HUES64 (cell line): ENCODE measurements at regions not wholly inside any gene's neighbourhood (a gene's known extent, or its start where the extent isn't known, plus 50 kb on each side); places are given as distances from the start of the nearest gene placed in this dataset.

Source experiments
- H3K27ac ChIP-seq: 2 replicates; pipeline ENCODE4 v1.7.0; 2013; ENCODE audit warnings: low read depth, low read length, inconsistent platforms
- H3K27me3 ChIP-seq: 2 replicates; pipeline ENCODE4 v1.6.1; 2013; ENCODE audit warnings: mild to moderate bottlenecking, low read length; ENCODE audit not compliant: insufficient read depth
- H3K36me3 ChIP-seq: 2 replicates; pipeline ENCODE4 v1.6.1; 2013; ENCODE audit warnings: mild to moderate bottlenecking, low read length; ENCODE audit not compliant: insufficient read depth
- H3K4me1 ChIP-seq: 2 replicates; pipeline ENCODE4 v1.6.1; 2013; ENCODE audit warnings: mild to moderate bottlenecking, low read length, moderate library complexity; ENCODE audit not compliant: insufficient read depth
- H3K4me3 ChIP-seq: 2 replicates; pipeline ENCODE4 v1.5.1; 2013; ENCODE audit warnings: mild to moderate bottlenecking, low read length, moderate library complexity
- H3K9ac ChIP-seq: 2 replicates; pipeline ENCODE4 v1.6.1; 2013; ENCODE audit warnings: mild to moderate bottlenecking, low read depth, low read length
- H3K9me3 ChIP-seq: 2 replicates; pipeline ENCODE4 v1.6.1; 2013; ENCODE audit warnings: low read depth, low read length; ENCODE audit not compliant: insufficient read depth
- WGBS: fragments of 150-250, 120-280 bp; methylation state at CpG from one replicate; pipeline ENCODE4 v1.1.7; 2013; ENCODE audit warnings: missing lambda C conversion rate; 5-methylcytosine and 5-hydroxymethylcytosine counted together

DNA sequence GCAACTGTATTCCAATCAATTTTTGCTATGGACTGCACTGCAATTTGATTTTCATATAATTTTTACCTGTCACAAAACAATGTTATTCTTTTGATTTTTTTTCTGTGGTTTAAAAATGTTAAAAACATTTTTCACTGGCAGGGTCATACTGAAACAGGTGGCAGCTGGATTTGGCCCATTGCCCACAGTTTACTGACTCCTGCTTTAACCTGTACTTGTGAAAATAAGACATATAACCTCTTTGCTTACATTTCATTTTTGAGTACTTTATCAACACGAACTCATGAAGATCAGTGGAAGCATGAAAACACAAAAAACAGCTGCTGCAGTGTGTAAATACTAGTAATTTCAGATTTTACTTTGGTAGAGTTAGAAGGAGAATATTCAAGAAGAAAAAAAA, 313.1 kb downstream of the WDR72 start:
- no peaks in the 10 kb centered on the region for H3K9me3 ChIP-seq
- H3K4me1 ChIP-seq = peaks cover 16% of the 10 kb centered on the region
- 0% methylated on average over 1 of the region's 1 CpG for WGBS
- no peaks in the 10 kb centered on the region for H3K36me3 ChIP-seq
- H3K4me3 ChIP-seq = no peak overlapping the region
- no peak overlapping the region for H3K27ac ChIP-seq
- H3K27me3 ChIP-seq = no peaks in the 10 kb centered on the region
- H3K9ac ChIP-seq = no peak overlapping the region

DNA sequence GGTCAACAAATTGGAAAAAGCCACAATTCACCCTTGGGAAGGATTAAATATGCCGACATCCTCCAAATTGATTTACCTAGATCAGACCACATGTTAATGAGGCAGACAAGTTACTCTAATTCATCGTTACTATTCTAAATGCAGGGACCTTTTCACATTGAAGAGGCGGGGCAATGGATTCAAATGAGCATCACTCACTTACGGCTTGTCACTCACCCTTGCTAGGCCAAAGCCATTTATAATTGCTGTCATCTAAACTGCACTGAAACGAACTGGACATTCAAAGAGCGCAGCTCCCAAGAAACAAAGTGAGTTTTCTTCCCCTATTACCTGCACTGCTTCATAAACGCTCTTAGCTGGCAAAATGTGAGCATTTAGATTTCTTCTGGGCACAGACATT, 313.9 kb downstream of the WDR72 start:
- H3K9me3 ChIP-seq = no peaks in the 10 kb centered on the region
- 94% methylated on average over 7 of the region's 7 CpGs for WGBS

DNA sequence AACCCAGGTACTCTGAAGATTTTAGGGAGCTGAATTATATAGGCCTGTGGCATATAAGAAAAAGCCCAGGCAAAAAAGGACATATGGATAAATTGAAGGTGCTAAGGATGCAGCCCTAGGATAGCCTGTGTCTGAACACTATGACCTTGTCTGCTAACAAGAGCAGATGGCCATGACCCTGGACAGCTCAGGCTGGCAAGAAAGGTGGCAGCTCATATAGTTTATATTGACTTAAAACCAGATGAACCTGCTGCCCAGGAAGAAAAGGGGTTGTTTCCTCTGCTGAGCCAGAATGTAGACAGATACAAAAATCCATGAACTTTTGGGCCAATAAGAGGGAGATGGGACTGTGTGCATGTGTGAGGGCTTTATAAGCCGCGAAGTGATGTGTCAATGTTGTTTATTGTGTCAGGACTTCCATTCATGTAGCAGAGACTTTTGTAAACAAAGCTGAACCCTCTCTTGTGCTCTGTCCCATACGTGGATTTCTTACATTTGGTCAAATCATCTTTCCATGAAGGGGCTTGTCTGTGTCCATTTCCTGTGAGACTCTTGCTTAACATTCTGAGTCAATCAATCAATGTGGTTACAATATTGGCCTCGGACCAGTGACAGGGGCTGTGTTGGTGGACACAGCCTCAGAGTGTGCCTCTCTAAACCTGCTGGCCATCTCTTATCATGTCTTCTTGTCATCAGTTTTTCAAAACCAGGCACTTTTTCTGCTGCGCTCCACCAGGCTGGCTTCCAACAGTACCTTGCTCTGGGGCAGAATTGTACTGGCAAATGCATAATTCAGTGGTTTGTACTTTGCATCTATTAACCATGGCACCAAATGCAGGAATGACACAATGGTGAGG, 321.2 kb downstream of the WDR72 start:
- no peaks in the 10 kb centered on the region for H3K4me1 ChIP-seq
- H3K36me3 ChIP-seq = no peaks in the 10 kb centered on the region
- no peak overlapping the region for H3K27ac ChIP-seq
- no peaks in the 10 kb centered on the region for H3K27me3 ChIP-seq
- H3K4me3 ChIP-seq = no peak overlapping the region
- H3K9ac ChIP-seq = no peak overlapping the region
- no peaks in the 10 kb centered on the region for H3K9me3 ChIP-seq
- 94% methylated on average over 5 of the region's 5 CpGs for WGBS

More for the DNA sequence above, 313.9 kb downstream of the WDR72 start:
- Histone ChIP-seq H3K27me3 (no peaks in the 10 kb centered on the region), H3K36me3 (no peaks in the 10 kb centered on the region), H3K4me1 (peaks cover 16% of the 10 kb centered on the region), H3K27ac (no peak overlapping the region), H3K9ac (no peak overlapping the region), H3K4me3 (no peak overlapping the region)

DNA sequence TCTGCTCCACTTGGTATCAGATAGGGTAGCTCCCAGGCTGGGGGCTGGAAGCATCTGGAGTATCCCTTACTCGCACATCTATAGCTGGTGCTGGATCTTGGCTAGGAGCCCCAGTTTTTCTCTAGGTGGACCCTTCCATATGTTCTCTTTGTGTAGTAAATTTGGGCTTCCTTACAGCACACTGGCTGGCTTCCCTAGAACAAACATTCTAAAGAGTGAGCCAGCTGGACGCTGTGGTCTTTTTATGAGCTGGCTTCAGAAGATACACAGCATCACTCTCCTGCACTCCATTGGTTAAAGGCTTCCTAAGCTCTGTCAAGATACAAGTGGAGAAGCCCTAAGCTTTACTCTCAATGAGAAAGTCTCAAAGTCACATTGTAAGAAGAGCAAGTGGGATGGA, 322.1 kb downstream of the WDR72 start:
- Histone ChIP-seq H3K27me3 (no peaks in the 10 kb centered on the region), H3K4me1 (no peaks in the 10 kb centered on the region), H3K9ac (no peak overlapping the region), H3K27ac (no peak overlapping the region), H3K36me3 (no peaks in the 10 kb centered on the region), H3K9me3 (no peaks in the 10 kb centered on the region), H3K4me3 (no peak overlapping the region)
- 95% methylated on average over 2 of the region's 2 CpGs for WGBS

DNA sequence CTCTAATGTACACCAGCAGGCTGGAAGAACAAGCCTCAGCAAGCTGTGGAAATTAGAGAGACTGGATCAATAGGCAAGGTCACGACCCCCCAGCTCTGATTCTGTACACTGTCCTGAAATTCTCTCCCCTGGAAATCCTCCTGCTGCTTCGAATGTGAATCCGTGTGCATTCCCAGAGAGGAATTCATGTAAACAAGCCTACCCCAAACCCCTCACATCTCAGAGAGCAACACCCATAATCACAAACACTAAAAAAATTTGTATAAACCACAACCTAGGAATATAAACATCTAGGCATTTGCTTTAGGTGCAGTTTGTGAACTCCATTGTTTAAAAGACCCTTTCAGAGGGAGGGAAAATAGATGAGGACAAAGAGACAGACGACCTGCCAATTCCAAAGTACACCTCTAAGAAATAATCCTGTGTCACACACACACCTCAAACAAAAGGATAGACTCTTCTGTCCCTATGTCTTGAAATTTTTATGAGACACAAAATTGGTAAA, 325.2 kb downstream of the WDR72 start:
- H3K9ac ChIP-seq = no peak overlapping the region

DNA sequence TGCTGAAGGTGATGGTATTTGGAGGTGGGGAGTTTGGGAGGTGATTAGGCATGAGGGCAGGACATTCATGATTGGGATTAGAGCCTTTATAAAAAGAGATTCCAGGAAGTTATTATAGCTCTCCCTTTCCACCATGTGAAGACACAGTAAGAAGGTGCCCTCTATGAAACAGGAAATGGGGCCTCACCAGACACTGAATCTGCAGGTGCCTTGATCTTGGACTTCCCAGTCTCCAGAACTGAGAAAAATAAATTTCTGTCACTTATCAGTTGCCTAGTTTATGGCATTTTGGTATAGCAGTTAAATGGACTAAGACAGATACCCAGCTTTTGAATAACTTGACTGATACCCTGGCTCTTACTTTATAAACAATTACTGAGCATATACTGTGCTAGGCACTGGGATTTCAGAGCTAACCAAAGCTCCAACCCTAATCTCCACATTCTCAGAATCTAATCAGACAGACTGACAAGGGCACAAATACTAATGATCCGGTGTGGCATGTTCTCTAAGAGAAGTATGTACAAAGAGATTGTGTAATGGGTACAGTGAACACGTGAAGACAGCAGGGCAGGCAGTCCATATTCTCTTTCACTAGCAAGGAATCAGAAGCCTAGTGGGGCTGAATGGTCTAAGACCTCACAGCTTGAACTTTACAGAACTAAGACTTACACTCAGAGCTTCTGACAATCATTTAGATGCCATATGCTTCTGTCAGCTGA, 343.1 kb downstream of the WDR72 start:
- H3K27ac ChIP-seq = no peak overlapping the region
- no peaks in the 10 kb centered on the region for H3K4me1 ChIP-seq

More for the DNA sequence above, 325.2 kb downstream of the WDR72 start:
- Histone ChIP-seq H3K4me1 (no peaks in the 10 kb centered on the region), H3K27me3 (no peaks in the 10 kb centered on the region), H3K27ac (no peak overlapping the region), H3K36me3 (no peaks in the 10 kb centered on the region), H3K4me3 (no peak overlapping the region), H3K9me3 (no peaks in the 10 kb centered on the region)
- WGBS = 88% methylated on average over 4 of the region's 4 CpGs

DNA sequence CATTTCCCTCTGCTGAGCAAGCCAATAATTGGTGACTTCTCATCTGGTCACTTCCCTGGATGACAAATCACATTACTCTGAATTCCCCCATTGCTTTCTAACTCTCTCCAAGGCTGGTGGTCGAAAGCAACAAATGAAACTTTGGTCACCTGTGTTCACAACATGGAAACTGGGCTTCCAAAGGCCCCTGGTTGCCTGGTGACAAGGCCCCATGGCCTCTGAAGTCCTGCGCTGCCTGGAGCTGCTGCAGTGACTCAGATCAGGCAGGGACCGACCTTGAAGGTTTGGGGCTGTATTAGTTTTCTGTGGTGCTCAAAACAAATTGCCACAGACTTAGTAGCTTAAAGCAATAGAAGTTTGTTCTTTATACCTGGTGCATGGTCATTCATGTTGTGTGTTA, 345.3 kb downstream of the WDR72 start:
- Histone ChIP-seq H3K27me3 (no peaks in the 10 kb centered on the region), H3K9ac (no peak overlapping the region), H3K4me3 (no peak overlapping the region), H3K36me3 (no peaks in the 10 kb centered on the region), H3K27ac (no peak overlapping the region), H3K9me3 (no peaks in the 10 kb centered on the region), H3K4me1 (no peaks in the 10 kb centered on the region)
- 95% methylated on average over 3 of the region's 3 CpGs for WGBS

More for the DNA sequence above, 343.1 kb downstream of the WDR72 start:
- no peaks in the 10 kb centered on the region for H3K27me3 ChIP-seq
- no peaks in the 10 kb centered on the region for H3K9me3 ChIP-seq
- H3K9ac ChIP-seq = no peak overlapping the region
- no peak overlapping the region for H3K4me3 ChIP-seq
- WGBS = 92% methylated on average over 2 of the region's 2 CpGs
- H3K36me3 ChIP-seq = no peaks in the 10 kb centered on the region

DNA sequence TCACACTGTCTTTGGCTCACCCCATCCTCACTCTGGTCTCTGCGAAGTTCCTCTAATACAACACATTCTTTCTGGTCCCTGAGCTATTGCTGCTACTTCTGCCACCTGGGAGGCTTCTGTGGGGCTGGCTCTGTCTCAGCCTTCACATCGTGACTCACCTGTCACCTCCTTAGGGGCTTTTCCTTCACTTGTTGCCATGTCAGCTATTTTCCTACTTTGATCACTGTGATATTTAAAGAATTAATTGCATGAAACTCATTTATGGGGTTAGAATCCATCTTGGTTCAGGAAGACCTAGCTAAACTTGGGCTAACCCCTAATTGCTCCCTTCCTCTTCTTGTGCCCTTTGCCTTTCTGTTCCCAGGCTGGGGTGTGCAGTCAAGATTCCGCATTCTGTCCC, 346.9 kb downstream of the WDR72 start:
- Histone ChIP-seq H3K27me3 (no peaks in the 10 kb centered on the region), H3K9me3 (no peaks in the 10 kb centered on the region), H3K36me3 (no peaks in the 10 kb centered on the region), H3K9ac (no peak overlapping the region), H3K4me3 (no peak overlapping the region), H3K27ac (no peak overlapping the region), H3K4me1 (no peaks in the 10 kb centered on the region)
- WGBS = 92% methylated on average over 3 of the region's 3 CpGs

DNA sequence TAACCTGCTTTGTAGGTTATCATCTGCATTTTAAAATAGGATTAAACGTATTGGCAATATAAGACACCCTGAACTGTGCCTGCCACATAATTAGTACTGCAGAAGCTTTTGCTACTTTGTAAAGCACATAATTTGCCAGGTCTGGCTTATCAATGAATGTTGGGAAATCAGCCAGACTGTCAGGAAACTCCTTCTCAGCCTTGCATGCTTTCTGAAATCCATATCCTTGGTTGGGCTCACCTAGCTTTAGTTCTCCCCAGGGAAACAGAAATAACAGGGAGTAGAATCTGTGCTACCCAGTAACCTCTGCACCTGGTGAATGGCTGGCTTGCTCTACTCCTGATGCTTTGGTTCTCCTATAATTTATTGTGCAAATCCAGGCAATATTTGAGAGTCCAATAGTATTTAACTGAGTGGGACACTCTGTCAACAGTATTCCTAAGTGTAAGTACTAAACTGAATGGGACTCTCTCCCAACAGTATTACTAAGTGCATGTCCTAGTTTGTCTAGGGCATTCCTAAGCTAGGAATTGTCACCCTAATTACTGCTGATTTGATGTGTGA, 354.5 kb downstream of the WDR72 start:
- no peaks in the 10 kb centered on the region for H3K4me1 ChIP-seq
- H3K27ac ChIP-seq = no peak overlapping the region
- H3K9ac ChIP-seq = no peak overlapping the region
- 92% methylated on average over 1 of the region's 1 CpG for WGBS
- H3K36me3 ChIP-seq = no peaks in the 10 kb centered on the region
- H3K4me3 ChIP-seq = no peak overlapping the region
- H3K27me3 ChIP-seq = no peaks in the 10 kb centered on the region
- no peaks in the 10 kb centered on the region for H3K9me3 ChIP-seq

DNA sequence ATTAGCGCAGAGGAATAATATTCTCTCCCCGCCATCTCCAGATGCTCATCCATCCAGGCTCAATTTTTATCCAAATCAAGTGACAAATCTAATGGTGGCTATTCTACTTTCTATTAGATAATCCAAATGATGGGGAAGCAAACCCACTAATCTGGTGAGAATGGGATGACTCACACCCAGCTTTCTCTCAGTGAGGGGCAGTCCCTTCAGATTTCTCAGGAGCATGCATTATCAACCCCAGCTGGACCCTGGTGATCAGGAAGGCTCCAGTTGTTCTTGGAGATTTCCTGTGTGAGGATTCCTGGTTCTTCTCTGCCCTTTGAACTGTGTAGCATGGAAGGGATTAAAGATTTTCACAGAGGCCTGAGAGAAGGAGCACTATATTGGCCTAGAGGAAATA, 358.0 kb downstream of the WDR72 start:
- H3K4me1 ChIP-seq = no peaks in the 10 kb centered on the region
- no peak overlapping the region for H3K27ac ChIP-seq

DNA sequence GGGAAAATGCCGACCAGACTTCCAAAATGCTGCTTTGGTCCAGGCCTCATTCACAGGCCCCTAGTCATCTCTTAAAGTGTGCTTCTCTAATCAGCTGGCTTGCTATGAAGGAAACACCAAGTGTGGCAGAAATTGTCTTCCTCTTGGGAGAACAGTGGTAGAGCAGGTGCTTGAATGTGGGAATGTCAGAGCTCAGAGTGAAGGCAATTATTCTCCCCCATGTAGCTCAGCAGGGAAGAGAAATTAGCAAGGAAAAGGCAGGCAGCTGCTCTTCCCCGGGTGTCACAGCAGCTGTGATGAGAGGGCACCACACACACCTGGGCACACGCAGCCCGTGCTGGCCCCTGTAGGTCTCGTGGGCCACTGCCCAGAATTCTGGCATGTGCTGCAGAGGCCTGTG, 358.5 kb downstream of the WDR72 start:
- Histone ChIP-seq H3K9ac (no peak overlapping the region), H3K4me1 (no peaks in the 10 kb centered on the region), H3K36me3 (no peaks in the 10 kb centered on the region), H3K27me3 (no peaks in the 10 kb centered on the region), H3K4me3 (no peak overlapping the region), H3K27ac (no peak overlapping the region), H3K9me3 (no peaks in the 10 kb centered on the region)
- WGBS = 82% methylated on average over 5 of the region's 5 CpGs

More for the DNA sequence above, 358.0 kb downstream of the WDR72 start:
- WGBS = 90% methylated on average over 2 of the region's 2 CpGs
- no peak overlapping the region for H3K4me3 ChIP-seq
- no peaks in the 10 kb centered on the region for H3K36me3 ChIP-seq
- no peaks in the 10 kb centered on the region for H3K9me3 ChIP-seq
- H3K9ac ChIP-seq = no peak overlapping the region
- H3K27me3 ChIP-seq = no peaks in the 10 kb centered on the region
